ENCODE measurements at regions not wholly inside any gene's neighbourhood (a gene's known extent, or its start where the extent isn't known, plus 50 kb on each side); places are given as distances from the start of the nearest gene placed in this dataset.

DNA sequence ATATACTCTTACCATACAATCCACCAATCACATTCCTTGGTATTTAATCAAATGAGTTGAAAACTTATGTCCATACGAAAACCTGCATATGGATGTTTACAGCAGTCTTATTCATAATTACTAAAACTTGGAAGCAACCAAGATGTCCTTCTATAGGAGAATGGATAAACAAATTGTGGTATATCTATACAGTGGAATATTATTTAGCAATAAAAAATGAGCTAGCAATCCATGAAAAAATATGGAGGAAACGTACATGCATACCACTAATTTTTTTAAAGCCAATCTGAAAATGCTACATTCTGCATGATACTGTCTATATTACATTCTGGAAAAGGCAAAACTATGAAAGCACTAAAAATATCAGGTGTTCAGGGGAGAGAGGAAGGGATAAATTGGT is 73.9 kb upstream of the LPP start:
- no peak for DNase-seq

DNA sequence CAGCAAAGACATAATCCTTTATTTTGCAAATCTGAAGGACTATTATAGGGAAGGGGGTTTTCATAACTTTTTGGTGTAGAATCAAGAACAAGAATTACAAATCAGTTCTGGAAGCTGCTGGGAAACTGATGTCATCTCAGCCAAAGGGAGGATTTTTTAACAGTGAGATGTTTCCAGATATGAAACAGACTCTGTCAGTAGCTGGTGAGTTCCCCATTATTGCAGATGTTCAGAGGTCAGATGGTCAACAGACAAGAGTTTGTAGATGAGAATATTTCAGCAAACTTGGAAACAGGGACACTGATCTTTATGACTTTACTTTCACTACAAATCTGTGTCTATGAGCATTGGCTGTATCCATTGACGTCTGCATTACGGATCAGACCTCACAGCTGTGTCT is 71.9 kb upstream of the LPP start:
- no peak for DNase-seq

DNA sequence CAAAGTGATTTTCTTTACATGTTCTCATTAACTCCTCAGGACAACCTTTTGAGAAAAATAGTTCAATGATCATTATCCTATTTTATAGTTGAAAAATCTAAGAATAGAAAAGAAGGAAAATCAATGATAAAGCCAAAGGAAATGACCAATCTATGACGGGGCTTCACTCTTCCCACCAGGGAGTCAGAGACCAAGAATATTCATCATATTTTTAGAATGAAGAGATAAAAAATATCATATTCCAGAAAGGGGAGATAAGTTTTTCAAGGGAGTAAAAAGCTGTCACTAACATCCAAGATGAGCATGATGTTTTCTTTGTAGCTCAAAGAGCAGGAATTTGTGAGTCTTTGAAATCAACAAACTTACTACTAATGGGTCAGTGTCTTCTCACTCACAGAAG is 71.5 kb upstream of the LPP start:
- DNase-seq = no peak

DNA sequence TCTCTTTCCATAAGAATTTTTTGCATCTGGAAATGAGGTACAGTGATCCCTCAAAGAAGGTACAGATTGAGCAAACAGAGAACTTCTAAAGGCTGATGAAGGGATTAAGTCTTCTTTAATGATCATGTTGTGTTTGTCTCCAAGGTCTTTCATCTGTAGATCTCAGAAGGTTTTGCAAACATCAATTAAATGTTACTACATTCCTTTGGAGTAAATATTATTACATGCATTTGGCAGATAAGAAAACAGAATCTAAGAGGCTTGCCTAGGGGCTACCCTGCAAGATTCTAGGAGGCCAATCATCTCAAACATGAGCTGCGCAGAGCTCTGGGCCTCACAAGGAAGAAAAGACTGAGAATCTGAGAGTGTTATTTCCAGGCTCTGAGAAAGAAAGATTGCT is 70.9 kb upstream of the LPP start:
- DNase-seq = no peak

DNA sequence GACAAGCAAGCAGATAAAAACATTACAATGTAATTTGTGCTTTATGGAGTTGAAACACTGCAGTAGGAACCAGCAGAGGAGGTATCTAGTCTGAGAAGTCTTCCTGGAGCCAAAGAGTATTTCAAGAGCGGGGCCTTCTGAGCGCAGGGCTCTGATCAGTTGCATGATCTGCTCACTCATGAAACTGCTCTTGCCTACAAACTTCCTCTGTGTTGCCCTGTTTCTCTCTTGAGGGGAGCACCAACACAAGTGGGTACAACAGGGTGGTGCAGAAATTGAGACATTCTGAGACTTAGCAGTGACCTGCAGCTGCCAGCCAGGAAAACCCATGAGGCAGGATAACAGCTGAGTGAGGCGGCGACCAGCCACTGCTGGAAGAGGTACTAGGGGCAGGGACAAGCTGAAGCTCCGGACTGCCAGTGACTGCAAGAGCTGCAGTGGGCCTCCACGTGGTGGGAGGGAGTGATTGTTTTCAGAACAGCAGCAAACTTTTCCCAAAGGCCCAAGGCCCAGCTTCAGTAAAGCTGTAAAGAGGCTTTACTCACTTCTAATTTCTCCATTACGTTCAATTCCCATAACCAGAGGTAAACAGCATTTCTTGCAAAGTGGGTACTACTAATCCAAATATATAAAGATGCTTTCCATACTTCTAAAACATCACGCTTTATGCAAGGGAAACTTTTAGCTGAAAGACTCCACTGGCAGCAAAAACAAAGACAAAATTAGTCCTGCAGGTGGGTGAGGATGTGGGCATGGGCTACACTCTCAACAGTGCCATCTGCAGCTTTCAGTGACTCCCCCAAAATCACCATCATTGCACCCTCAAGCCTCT is 69.0 kb upstream of the LPP start:
- DNase-seq = no peak

DNA sequence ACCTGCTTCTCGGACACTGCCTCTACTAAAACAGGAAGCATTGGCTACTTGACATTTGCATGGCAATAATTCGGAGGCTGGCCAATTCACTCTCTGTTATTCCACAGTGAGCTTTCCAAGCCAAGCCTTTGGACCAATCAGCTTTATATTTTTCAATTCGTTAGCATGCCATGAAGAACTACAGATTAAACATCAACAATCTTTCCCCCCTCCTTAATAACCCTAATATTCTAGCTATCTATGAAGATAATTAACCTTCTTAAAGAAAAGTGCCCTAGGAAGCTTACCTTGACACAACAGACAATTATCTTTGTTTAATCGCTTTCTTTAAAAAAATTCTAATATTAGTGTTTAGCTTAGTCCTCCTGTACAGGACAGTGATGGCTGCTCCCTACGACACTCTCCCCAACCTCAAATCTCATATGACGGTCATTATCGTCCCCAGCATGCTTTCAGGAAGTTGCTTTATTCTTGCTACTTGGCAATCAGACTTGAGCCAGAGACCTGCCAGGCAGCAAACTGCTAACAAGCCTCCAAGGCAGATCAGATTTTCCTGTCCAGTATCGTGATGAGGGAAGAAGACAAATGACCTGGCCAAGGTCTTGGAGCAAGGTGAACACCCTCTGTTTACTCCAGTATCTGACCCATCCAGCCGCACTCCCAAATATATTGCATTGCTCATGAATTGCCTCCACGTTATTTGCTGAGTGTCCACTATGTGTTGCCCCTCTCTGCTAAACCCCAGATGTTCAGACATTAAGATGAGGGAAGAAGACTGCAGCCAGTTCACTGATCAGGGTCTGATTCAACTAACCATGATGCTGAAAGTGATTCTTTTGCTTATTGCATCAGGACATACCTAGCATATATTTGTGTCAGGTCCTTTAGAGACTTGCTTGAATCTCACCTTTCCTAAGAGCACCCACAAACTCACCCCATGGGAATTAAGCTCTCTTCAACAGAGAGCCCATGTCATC is 68.1 kb upstream of the LPP start:
- DNase-seq = no peak

DNA sequence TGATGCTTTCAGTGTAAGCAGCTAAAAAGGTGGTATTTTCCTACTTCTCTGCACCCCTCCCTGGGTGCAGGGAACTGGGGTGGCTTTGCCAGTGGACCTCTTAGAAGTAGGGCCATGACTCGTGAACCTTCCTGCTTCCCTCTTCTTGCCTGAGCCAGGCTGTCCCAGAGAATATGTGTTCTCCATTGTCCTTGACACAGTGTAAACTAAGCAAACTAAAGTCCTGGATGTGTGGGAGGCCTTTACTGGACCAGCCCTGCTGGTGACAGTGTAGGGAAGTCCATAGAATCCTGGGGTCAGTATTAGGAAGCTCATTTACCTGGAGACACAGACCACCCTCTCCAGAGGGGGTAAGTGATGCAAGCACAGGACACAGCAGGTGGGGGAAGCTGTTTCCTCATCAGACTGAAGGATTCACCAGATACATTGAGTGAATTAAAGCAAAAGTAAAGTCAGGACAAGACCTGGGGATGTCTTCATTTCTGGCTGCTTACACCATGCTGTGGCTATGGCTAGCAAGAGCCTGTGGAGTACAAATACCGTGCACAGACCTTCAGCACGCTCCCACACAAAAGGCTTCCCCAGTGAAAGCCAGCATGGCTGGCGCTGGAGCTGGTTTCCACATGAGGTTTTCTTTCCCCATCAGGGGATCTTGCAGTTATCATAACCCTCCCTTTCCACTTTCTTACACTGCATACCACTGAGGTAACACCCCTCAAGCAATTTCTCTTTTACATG is 64.8 kb upstream of the LPP start:
- DNase-seq = no peak

DNA sequence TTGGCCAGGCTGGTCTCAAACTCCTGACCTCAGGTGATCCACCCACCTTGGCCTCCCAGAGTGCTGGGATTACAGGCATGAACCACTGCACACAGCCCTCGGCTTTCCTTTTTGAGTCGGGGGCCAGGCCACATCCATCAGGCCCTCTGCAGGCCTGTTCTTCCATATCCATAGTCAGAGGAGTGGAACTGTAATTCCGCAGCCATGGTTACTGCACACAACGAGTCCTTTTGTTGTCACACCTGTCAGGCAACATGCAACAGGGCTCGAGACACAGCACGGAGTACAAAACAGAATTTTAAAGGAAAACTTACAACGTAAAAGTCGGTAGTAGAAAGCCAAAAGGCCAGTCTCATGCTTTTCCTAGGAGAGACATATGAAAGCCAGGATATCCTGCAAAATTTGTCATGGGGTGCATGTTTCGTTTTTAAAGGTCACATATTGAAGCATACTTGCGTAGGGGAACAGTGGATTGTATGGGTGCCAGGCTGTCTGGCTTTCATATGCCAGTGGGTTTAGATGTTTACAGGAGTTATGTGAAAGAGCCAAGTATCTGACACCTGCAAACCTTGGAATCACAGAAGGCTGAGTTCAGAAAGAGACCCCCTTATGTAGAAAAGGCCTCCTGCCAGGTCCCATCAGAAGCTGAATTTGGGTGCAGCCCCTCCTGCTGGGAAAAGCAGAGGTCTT is 63.2 kb upstream of the LPP start:
- DNase-seq = no peak

DNA sequence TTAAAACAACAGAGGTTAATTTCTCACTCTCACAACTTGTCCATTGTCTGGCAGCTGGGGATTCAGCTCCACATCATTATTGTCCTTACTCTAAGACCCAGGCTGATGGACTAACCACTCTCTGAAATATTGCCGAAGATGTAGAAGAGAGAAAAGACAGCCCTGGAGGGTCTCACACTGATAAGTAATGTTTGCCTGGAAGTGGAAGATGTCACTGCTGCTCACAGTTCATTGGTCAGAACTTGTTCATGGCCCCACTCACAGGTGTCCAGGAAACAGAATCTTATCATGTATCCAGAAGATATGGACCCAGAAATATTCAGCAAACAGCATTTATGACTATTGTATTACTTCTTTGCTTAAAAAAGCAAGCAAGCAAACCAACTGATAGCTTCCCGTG is 62.2 kb upstream of the LPP start:
- no peak for DNase-seq

DNA sequence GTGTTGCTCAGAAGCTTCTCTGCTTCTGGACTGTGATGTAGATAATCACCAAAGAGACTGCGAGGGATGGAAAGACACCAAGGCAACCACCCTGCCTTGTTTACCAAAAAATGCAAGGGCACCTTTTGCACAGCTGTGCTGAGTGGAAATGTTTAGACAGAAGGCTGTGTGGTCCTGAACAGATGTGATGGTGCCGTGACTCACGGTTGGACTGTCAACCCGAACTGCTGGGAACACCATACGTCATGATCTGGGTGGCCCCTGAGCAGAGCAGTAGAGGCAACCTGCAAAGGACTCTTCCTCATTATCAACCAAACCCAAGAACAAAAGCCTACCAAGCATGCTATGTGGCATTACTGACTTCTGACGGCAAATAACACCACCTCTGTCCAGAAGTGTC is 61.3 kb upstream of the LPP start:
- DNase-seq = no peak

DNA sequence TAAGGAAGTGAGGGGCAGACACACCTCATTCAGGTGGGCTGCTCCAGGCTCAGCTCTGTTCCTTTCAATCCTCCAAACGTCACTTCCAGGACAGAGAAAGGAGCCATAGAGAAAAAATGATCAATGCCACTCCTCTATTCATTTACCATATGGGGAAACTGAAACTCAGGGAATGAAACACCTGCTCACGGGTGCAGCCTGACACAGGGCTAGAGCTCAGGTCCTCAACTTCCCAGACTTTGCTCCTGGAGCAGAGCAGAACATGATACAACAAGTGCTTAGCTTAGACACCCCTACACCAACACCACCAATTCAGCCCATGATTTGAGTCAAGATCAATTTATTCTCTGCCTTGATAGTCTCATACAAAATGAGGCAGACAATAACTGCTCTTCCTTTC is 58.5 kb upstream of the LPP start:
- DNase-seq = no peak

DNA sequence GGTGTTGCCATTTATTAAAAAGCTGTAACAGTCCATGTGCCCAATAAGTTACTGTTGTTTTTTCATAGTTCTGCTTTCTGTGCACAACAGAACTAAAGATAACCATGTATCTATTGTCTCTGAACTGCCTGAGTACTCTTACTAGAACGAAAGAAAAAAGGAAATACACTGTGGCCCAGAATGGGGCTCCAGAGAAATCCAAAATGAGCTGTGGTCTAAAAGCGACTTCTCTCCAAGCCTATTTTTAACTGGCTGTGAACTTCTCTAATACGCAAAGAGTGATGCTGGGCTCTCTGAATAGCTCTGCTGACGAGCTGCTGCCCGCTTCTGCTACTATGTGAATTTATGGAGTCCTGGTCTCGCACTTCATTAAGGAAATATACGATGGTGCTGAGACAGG is 56.2 kb upstream of the LPP start:
- no peak for DNase-seq

DNA sequence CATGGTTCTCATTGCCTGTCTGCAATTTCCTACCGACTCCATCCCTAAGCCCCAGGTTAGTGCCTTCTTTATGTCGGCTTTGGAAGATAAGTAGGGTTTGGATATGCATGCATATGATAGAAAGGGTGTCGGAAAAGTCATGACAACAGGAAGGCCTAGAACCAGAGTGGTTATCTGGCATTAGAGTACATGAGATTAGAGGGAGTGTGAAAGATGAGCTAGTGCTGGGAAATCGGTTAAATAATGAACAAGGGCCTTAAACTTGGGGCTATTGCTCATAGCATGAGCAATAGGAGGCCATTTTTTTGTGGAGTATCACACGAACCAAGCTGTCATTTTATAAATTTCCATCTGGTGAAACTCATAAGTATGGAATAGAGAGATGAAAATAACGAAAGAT is 54.0 kb upstream of the LPP start:
- DNase-seq = no peak

DNA sequence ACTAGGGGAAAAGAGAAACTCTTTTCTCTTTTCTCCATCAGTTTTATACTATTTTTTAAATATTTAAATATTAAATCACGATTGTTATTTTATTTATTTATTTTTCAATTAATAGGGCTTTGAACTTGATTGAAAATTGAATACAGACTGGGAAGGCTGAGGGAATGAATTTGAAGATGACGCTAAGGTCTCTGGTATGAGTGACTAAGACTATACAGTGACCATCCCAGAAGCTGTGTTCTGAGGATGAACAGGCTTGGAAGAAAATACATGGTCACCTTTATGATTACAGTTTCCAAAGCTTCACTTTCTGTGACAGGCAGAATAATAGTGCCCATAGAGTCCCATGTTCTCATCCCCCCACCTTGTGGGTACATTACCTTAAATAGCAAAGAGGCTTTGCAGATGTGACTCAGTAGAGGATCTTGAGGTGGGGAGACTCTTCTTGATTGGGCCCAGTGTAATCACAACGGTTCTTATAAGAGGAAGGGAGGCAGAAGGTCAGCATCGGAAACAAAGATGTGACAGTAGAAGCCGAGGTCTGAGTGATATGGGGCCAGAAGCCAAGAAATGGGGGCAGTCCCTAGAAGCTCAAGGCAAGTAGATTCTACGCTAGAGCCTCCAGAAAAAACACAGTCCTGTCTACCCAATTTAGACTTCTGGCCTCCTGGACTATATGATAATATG is 51.0 kb upstream of the LPP start:
- no peak for DNase-seq

DNA sequence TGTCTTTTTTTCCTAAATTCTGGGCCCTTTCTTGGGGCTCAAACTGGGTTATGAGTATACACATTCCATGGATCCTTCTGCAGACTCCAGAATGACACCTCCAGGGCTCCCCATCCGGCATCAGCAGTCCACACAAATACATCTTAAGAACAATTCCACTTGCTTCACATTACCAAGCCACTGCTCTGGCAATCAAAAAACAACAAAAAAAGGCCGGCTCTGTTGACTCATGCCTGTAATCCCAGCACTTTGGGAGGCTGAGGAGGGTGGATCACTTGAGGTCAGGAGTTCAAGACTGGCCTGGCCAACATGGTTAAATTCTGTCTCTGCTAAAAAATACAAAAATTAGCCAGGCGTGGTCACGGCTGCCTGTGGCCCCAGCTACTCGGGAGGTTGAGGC is 49.9 kb upstream of the LPP start:
- no peak for DNase-seq

Measured in CD4-positive, alpha-beta T cell treated with Interleukin-15 for 1 hour (primary cell).